Ishikawa (cell line): ENCODE measurements at regions not wholly inside any gene's neighbourhood (a gene's known extent, or its start where the extent isn't known, plus 50 kb on each side); places are given as distances from the start of the nearest gene placed in this dataset.

Source experiments
- CEBPB ChIP-seq: IDR thresholded peaks from 2 replicates; pipeline ENCODE4 v1.6.1; 2012
- CREB1 ChIP-seq: IDR thresholded peaks from 2 replicates; pipeline ENCODE4 v1.6.1; 2012; ENCODE audit warnings: low read depth
- EGR1 ChIP-seq: IDR thresholded peaks from 2 replicates; pipeline ENCODE4 v1.6.1; 2012
- EP300 ChIP-seq: IDR thresholded peaks from 2 replicates; pipeline ENCODE4 v1.6.1; 2012; ENCODE audit warnings: borderline replicate concordance
- FOXM1 ChIP-seq: IDR thresholded peaks from 2 replicates; pipeline ENCODE4 v1.6.1; 2012; ENCODE audit warnings: low read depth, borderline replicate concordance
- NFIC ChIP-seq: IDR thresholded peaks from 2 replicates; pipeline ENCODE4 v1.6.1; 2012
- RAD21 ChIP-seq: IDR thresholded peaks from 2 replicates; pipeline ENCODE4 v1.6.1; 2012; ENCODE audit warnings: low read depth
- REST ChIP-seq: IDR thresholded peaks from 2 replicates; pipeline ENCODE4 v1.6.1; 2012; ENCODE audit warnings: low read depth, mild to moderate bottlenecking
- TAF1 ChIP-seq: IDR thresholded peaks from 2 replicates; pipeline ENCODE4 v1.6.1; 2012; ENCODE audit warnings: low read depth, mild to moderate bottlenecking
- TCF12 ChIP-seq: IDR thresholded peaks from 2 replicates; pipeline ENCODE4 v1.6.1; 2012; ENCODE audit warnings: low read depth
- TEAD4 ChIP-seq: IDR thresholded peaks from 2 replicates; pipeline ENCODE4 v1.6.1; 2012
- YY1 ChIP-seq: IDR thresholded peaks from 2 replicates; pipeline ENCODE4 v1.6.1; 2012; ENCODE audit warnings: low read depth
- ZBTB7A ChIP-seq: IDR thresholded peaks from 2 replicates; pipeline ENCODE4 v1.6.1; 2012; ENCODE audit warnings: low read depth
- TF ChIP-seq, protein P1 (sequence below): IDR thresholded peaks from 2 replicates; pipeline ENCODE4 v1.6.1; 2012
- TF ChIP-seq, protein P2 (sequence below): IDR thresholded peaks from 2 replicates; pipeline ENCODE4 v1.6.1; 2012

- TF ChIP-seq EP300 (no peak), TCF12 (no peak), YY1 (no peak), TEAD4 (no peak), CEBPB (no peak), EGR1 (no peak)
Measured at GRCh38 chr5:124519396-124519795, 227.0 kb downstream of the ZNF608 start.

DNA sequence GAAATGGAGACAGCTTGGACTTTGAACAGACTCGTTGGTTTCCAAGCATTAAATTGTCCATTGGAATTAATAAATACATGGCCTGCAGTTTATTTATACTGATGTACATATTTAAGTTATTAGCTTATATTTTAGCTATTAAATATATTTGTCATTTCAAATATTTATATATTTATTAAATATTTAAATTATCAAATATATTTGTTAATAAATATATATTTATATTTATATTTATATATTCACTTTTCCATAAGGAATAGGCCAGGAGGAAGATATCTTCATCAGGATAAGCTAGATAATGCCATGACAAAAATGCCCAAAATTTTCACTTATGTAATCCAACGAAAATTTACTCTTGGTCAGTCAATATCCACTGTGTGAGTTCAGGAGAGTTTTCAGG lies 229.9 kb downstream of the ZNF608 start:
- TF ChIP-seq CEBPB (no peak), FOXM1 (no peak), RAD21 (no peak), CREB1 (no peak), NFIC (no peak), EP300 (no peak), EGR1 (no peak), TEAD4 (no peak), TCF12 (no peak), ZBTB7A (no peak), REST (no peak), TAF1 (no peak), YY1 (no peak)
- TF ChIP-seq, protein P1, sequence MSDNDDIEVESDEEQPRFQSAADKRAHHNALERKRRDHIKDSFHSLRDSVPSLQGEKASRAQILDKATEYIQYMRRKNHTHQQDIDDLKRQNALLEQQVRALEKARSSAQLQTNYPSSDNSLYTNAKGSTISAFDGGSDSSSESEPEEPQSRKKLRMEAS: no peak
- TF ChIP-seq, protein P2, sequence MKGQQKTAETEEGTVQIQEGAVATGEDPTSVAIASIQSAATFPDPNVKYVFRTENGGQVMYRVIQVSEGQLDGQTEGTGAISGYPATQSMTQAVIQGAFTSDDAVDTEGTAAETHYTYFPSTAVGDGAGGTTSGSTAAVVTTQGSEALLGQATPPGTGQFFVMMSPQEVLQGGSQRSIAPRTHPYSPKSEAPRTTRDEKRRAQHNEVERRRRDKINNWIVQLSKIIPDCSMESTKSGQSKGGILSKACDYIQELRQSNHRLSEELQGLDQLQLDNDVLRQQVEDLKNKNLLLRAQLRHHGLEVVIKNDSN: no peak

DNA sequence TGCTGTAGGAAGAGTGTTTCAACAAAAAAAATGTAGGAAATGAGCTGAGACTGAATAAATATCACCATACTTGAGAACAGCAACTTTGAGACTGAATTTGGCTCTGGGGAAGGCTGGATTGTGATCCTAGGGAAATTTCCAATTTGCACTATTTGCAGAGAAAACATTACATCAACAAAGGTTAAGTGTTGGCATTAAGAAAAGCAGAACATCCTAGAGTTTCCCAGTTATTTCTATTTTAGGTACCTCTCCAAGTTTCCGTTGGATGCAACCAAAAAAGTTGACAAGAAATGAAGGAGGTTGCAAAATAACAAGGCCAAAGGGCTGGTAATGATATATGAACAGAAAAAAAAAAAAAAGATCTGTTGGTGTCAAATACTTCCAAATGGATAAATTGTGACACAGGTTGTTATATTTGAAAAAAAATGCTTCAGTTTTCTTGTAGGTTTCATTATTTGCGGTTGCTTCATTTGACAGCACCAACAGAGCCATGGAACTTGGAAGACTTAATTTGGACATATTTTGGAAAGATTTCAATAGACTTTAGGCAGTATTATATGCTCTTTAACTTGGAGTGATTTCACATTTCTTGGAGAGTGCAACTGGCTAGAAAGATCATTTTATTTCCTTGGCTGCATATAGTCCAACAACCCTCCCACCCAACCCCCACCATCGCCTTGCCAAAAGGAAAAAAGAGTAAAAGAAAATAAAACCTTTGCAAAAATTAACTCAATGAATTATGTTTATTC lies 230.8 kb downstream of the ZNF608 start:
- TF ChIP-seq EP300 (no peak), NFIC (no peak), RAD21 (no peak), TAF1 (no peak), CREB1 (no peak), ZBTB7A (no peak)

- TF ChIP-seq CEBPB: no peak
- TF ChIP-seq RAD21: no peak
- TF ChIP-seq ZBTB7A: no peak
Measured at GRCh38 chr5:124514956-124515355, 231.5 kb downstream of the ZNF608 start.

DNA sequence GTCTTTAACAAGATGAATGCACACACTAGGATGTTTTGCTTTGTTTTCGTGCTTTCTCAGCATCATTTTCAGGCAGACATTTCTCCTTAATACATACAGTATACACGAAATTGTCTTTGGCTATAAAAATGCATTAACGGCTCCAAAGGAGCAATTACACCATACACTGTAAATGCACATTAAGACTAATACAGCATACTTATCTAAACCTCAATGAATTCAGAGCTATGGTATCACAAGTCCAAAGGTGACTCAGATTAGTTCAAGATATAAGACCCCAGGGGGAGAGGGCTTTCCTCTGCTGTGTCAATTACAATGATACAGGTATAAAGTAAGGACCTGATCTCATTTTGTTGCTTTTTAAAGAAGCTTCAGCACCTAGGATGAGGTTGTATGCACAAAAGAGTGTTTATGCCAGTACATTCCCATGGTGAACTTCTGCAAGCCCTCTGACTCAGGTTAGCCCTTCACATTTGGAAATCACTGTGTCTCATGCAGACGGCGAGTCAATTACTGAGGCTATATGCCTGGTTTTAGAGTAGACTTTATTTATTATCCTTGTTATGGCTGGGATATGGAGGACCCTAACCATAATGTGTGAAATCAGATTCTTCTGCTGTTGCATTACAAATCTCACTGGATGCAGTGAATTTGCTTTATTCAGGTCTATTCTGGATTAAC lies 233.3 kb downstream of the ZNF608 start:
- TF ChIP-seq EP300 (no peak), NFIC (no peak), CREB1 (no peak), EGR1 (no peak), RAD21 (no peak), ZBTB7A (no peak), TAF1 (no peak), TCF12 (no peak), REST (no peak), CEBPB (no peak), FOXM1 (no peak)
- TF ChIP-seq, protein P1: no peak
- TF ChIP-seq, protein P2: no peak

DNA sequence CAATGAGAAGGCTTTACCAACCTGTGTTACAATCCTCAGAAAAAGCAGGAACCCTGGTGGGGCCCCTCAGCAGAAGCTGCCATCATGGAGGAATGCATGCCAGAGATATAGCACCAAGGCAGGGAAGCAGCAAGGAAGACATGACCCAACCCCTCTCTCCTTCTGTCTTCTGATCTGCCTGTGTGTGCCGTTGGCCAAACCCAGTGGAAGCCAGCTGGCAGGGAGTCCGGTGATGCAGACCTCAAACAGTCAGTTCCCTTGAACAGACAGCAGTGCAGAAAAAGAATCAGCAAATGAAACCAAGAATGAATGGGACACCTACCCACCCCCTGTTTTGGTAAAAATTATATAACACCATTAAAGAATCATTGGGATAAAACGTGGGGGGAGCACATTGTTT lies 234.2 kb downstream of the ZNF608 start:
- TF ChIP-seq REST: no peak
- TF ChIP-seq, protein P1: no peak
- TF ChIP-seq EP300: no peak
- no peak for TF ChIP-seq ZBTB7A
- TF ChIP-seq EGR1: no peak
- TF ChIP-seq FOXM1: no peak
- TF ChIP-seq RAD21: no peak
- no peak for TF ChIP-seq CEBPB
- TF ChIP-seq TCF12: no peak
- TF ChIP-seq TEAD4: no peak
